ENCODE measurements at regions not wholly inside any gene's neighbourhood (a gene's known extent, or its start where the extent isn't known, plus 50 kb on each side); places are given as distances from the start of the nearest gene placed in this dataset.
A peak's percentile ranks its signal among the peaks of the same experiment; 100 is the strongest.

DNA sequence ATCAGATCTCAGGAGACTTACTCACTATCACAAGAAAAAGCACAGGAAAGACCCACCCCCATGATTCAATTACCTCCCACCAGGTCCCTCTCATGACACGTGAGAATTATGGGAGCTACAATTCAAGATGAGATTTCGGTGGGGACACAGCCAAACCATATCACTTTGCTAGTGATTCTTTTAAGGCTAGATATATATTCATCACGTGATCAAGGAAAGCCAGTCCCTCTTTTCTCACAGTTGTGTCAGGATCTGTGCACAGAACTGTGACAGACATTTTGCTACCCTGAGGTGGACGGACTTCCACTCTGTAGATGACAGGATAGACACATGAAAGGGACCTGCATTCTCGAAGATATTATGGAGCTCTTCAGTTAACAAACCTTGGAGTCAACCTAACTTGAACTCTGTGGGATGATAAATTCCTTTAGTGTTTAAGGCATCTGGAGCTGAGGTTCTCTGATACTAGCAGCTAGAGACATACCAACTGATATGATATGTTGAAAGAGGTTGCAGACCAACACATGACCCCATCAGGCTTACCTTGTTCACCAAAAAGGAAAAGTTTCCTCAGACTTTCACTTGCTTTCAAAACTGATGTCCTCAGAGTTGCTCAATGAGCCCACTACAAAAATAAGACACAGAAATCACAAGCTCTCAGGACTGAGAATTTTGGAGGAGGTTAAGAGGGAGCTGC, 66.3 kb upstream of the SCG2 start:
- Mint-ChIP-seq H3K36me3 (ENCODE audit: low read depth) (no peaks in the 10 kb centered on the region), H3K4me3 (no peak overlapping the region), H3K4me1 (ENCODE audit: low read depth) (peaks cover 30% of the 10 kb centered on the region), H3K27me3 (ENCODE audit: insufficient read depth) (peaks cover 3% of the 10 kb centered on the region; the same call in 1 of the 2 replicates), H3K9me3 (no peaks in the 10 kb centered on the region), H3K27ac (no peak overlapping the region)
- peak; percentile 8 for DNase-seq
- TF ChIP-seq, protein P1, sequence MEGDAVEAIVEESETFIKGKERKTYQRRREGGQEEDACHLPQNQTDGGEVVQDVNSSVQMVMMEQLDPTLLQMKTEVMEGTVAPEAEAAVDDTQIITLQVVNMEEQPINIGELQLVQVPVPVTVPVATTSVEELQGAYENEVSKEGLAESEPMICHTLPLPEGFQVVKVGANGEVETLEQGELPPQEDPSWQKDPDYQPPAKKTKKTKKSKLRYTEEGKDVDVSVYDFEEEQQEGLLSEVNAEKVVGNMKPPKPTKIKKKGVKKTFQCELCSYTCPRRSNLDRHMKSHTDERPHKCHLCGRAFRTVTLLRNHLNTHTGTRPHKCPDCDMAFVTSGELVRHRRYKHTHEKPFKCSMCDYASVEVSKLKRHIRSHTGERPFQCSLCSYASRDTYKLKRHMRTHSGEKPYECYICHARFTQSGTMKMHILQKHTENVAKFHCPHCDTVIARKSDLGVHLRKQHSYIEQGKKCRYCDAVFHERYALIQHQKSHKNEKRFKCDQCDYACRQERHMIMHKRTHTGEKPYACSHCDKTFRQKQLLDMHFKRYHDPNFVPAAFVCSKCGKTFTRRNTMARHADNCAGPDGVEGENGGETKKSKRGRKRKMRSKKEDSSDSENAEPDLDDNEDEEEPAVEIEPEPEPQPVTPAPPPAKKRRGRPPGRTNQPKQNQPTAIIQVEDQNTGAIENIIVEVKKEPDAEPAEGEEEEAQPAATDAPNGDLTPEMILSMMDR (IDR thresholded peaks at IDR 0.05), result no peak

DNA sequence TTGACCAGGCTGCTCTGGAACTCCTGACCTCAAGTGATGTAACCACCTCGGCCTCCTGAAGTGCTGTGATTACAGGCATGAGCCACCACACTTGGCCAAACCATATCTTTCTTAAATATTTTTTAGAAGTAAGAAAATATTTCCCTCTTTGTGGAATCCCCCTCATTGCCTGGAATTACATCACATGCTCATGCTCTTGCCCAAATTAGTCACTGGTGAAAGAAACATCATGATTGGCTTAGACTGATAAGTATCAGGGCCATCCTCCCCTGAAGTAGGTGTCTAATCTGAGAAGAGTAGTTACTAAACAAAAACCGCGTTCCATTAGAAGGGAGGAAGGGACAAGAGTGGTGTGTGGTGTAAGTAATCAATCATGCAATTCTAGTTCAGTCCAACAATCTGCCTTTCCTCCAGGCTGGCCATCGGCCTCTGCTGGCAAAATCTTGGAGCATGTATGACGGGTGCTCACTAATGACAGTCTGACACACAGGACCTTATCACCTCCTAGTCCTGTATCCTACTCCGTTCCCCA, 52.3 kb upstream of the SCG2 start:
- TF ChIP-seq, protein P1 (IDR thresholded peaks at IDR 0.05), result no peak
- H3K36me3 Mint-ChIP-seq (ENCODE audit: low read depth), result no peaks in the 10 kb centered on the region
- H3K9me3 Mint-ChIP-seq, result peaks cover 4% of the 10 kb centered on the region; the same call in 1 of the 2 replicates
- no peak overlapping the region for H3K27ac Mint-ChIP-seq
- no peak overlapping the region for H3K4me3 Mint-ChIP-seq
- H3K27me3 Mint-ChIP-seq (ENCODE audit: insufficient read depth), result peaks cover 6% of the 10 kb centered on the region
- DNase-seq, result no peak
- no peaks in the 10 kb centered on the region for H3K4me1 Mint-ChIP-seq (ENCODE audit: low read depth)

DNA sequence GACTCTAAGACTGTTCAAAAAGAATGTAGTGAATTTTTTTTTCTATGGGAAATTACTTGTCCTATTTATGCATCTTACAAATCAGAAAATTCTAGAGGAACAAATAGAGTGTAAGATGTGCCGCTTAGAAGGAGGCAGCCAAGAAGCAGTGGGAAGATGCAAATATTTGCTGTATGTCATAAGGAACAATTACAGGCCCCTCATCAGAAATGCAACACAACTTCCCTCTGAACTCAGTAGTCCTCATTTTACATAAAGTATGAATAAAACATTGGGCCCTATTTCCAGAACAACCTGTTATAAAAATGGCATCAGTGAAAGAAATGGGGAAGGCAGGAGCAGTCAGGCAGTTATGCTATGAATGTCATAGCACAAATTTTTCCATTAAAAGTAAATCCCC, 50.7 kb upstream of the SCG2 start:
- TF ChIP-seq, protein P1 (IDR thresholded peaks at IDR 0.05), result no peak
- Mint-ChIP-seq H3K27me3 (ENCODE audit: insufficient read depth) (peaks cover 6% of the 10 kb centered on the region), H3K9me3 (no peaks in the 10 kb centered on the region), H3K4me3 (no peak overlapping the region), H3K36me3 (ENCODE audit: low read depth) (no peaks in the 10 kb centered on the region), H3K27ac (no peak overlapping the region), H3K4me1 (ENCODE audit: low read depth) (peaks cover 3% of the 10 kb centered on the region)
- no peak for DNase-seq

DNA sequence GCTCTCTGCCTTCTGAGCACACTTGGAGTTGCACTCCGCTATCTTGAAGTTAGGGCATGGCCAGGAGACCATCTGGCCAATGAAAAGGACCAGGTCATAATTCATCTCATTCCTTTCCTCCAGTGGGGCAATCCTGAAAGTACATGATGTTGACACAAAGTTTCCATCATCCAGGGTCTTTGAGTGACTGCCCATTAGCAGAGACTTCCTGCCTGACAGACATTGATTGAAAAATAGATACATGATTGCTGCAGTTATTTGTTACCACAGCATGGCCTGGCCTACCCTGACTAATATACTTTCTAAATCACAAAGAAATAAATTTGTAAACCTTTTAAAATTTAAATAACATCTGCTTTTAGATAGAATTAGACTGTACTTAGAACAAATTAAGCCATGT, 50.0 kb upstream of the SCG2 start:
- DNase-seq, result no peak
- Mint-ChIP-seq H3K27ac (no peak overlapping the region), H3K4me3 (no peak overlapping the region), H3K9me3 (no peaks in the 10 kb centered on the region), H3K36me3 (ENCODE audit: low read depth) (no peaks in the 10 kb centered on the region), H3K27me3 (ENCODE audit: insufficient read depth) (peaks cover 6% of the 10 kb centered on the region), H3K4me1 (ENCODE audit: low read depth) (peaks cover 11% of the 10 kb centered on the region)
- TF ChIP-seq, protein P1 (IDR thresholded peaks at IDR 0.05), result no peak
